Endothelial cell of umbilical vein (primary cell): ENCODE measurements at regions not wholly inside any gene's neighbourhood (a gene's known extent, or its start where the extent isn't known, plus 50 kb on each side); places are given as distances from the start of the nearest gene placed in this dataset.

Source experiments
- CTCF ChIP-seq, 2 donors: IDR thresholded peaks; 1 replicate in 1 of 2; 2 replicates in 1 of 2; pipeline ENCODE4 v1.5.1; 2011; ENCODE audit warnings: low read length in 2 of 2, mild to moderate bottlenecking in 2 of 2, moderate library complexity in 2 of 2, control low read depth in 1 of 2, inconsistent platforms in 1 of 2, low read depth in 1 of 2; ENCODE audit not compliant: insufficient read depth in 1 of 2; ENCODE audit errors: extremely low read depth in 1 of 2
- POLR2A ChIP-seq: IDR thresholded peaks from 2 replicates; pipeline ENCODE4 v1.6.1; 2012; ENCODE audit warnings: low read depth, mild to moderate bottlenecking, control low read depth, low read length

GRCh38 chr11:134944986-134945385 lies 532.9 kb upstream of the B3GAT1 start:
- TF ChIP-seq CTCF (IDR thresholded peaks at IDR 0.05; ENCODE audit: extremely low read depth in 1 of 2, insufficient read depth in 1 of 2, low read depth in 1 of 2, low read length in 2 of 2) (no peak), POLR2A (no peak)
